ENCODE measurements at regions not wholly inside any gene's neighbourhood (a gene's known extent, or its start where the extent isn't known, plus 50 kb on each side); places are given as distances from the start of the nearest gene placed in this dataset.

DNA sequence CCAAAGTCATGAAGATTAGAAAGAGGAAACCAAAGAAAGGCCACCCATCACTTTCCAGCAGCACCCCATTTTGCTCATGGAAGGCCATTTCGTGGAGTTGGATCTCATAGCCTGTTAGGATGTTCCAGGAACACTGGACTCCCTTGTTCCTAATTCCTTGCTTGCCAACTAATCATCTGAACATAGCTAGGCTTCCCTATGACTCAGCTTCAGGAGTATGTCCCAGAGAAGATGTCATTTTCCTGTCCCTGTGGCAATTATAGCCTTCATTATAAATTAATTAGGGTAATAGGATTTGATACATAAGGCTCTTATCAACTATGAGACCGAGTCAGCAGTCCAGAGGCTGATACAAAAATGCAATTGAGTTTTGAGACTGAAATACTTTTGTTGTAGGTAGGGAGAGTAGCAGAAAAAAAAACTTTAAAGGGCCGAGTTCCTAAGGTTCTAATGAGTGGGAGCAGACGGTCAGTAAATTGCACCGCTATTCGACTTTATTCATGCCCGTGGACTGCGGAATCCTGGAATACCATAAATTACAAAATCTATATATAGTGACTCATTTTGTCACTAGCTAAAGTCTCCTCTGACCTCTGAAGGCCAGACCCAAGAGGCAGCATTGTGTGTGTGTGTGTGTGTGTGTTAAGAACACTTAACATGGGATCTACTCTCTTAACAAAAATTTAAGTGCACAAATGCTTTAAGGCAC is 311.8 kb downstream of the FBXO15 start:
- Histone ChIP-seq H3K4me2 (ENCODE audit: insufficient read depth, insufficient read length, low read length) (no peak overlapping the region), H3K79me2 (ENCODE audit: insufficient read depth, low read length) (no peaks in the 10 kb centered on the region), H3K9ac (ENCODE audit: extremely low read depth, insufficient read length, low read length) (no peak overlapping the region), H3K27me3 (ENCODE audit: insufficient read depth, low read length) (no peaks in the 10 kb centered on the region), H3K4ac (ENCODE audit: low read depth, low read length) (no peak overlapping the region), H3K14ac (ENCODE audit: insufficient read depth, low read length) (no peak overlapping the region), H2BK20ac (ENCODE audit: low read depth, low read length, poor library complexity, severe bottlenecking) (no peak overlapping the region), H4K91ac (ENCODE audit: insufficient read length, low read depth, low read length) (no peak overlapping the region), H3T11ph (ENCODE audit: low read length) (no peak overlapping the region), H3K23ac (ENCODE audit: insufficient read length, low read depth, low read length) (no peak overlapping the region), H3K23me2 (ENCODE audit: insufficient read length, low read depth, low read length, poor library complexity, severe bottlenecking) (no peaks in the 10 kb centered on the region), H4K20me1 (ENCODE audit: control insufficient read depth, insufficient read depth, insufficient read length) (no peaks in the 10 kb centered on the region), H3K18ac (ENCODE audit: insufficient read length, low read depth, low read length) (no peak overlapping the region), H3K79me1 (ENCODE audit: insufficient read depth, low read depth, low read length, poor library complexity, severe bottlenecking) (no peaks in the 10 kb centered on the region), H2AFZ (ENCODE audit: low read length) (no peak overlapping the region), H4K8ac (replicated peaks; ENCODE audit: insufficient read length, low read depth, low read length) (no peak overlapping the region), H2BK120ac (ENCODE audit: low read depth, low read length, poor library complexity, severe bottlenecking) (no peak overlapping the region), H3K9me3 (ENCODE audit: control insufficient read depth, low read depth, low read length) (no peaks in the 10 kb centered on the region), H4K5ac (ENCODE audit: insufficient read length, low read depth, low read length) (no peak overlapping the region), H2BK15ac (ENCODE audit: low read depth, low read length) (no peak overlapping the region), H2BK12ac (ENCODE audit: insufficient read length, low read depth, low read length) (no peak overlapping the region), H3K27ac (ENCODE audit: insufficient read length, low read depth, low read length) (no peak overlapping the region), H2BK5ac (ENCODE audit: insufficient read length, low read length) (no peak overlapping the region), H2AK5ac (ENCODE audit: insufficient read length, low read length) (no peak overlapping the region), H3K4me1 (ENCODE audit: insufficient read depth, low read length) (no peaks in the 10 kb centered on the region), H3K56ac (ENCODE audit: insufficient read length, low read depth, low read length) (no peak overlapping the region)
- DNase-seq = no peak
- no CpG with 5 or more reads among the region's 8 CpGs for WGBS (ENCODE audit: extremely low coverage, insufficient read length, low lambda C conversion rate)
- H3K36me3 Mint-ChIP-seq (ENCODE audit: insufficient read depth in 1 of 3, low read depth in 3 of 3) = no peaks in the 10 kb centered on the region; a peak in 1 of 7 replicates
- H3K27me3 Mint-ChIP-seq (ENCODE audit: low read depth) = peaks cover 1% of the 10 kb centered on the region
- TF ChIP-seq, protein P1, sequence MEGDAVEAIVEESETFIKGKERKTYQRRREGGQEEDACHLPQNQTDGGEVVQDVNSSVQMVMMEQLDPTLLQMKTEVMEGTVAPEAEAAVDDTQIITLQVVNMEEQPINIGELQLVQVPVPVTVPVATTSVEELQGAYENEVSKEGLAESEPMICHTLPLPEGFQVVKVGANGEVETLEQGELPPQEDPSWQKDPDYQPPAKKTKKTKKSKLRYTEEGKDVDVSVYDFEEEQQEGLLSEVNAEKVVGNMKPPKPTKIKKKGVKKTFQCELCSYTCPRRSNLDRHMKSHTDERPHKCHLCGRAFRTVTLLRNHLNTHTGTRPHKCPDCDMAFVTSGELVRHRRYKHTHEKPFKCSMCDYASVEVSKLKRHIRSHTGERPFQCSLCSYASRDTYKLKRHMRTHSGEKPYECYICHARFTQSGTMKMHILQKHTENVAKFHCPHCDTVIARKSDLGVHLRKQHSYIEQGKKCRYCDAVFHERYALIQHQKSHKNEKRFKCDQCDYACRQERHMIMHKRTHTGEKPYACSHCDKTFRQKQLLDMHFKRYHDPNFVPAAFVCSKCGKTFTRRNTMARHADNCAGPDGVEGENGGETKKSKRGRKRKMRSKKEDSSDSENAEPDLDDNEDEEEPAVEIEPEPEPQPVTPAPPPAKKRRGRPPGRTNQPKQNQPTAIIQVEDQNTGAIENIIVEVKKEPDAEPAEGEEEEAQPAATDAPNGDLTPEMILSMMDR (conservative IDR thresholded peaks at IDR 0.05) = no peak
- no peak overlapping the region for H3K4me3 Mint-ChIP-seq
- H3K27ac Mint-ChIP-seq = no peak overlapping the region
- no peaks in the 10 kb centered on the region for H3K4me1 Mint-ChIP-seq
- no peaks in the 10 kb centered on the region for H3K9me3 Mint-ChIP-seq

Measured in H9 (cell line).